Panc1 (cell line): ENCODE measurements at regions not wholly inside any gene's neighbourhood (a gene's known extent, or its start where the extent isn't known, plus 50 kb on each side); places are given as distances from the start of the nearest gene placed in this dataset.

Experiments used
- ATAC-seq: fragments of 200-7000 bp; cut with Tn5 transposase; 2 replicates; pipeline ENCODE4 v1.9.1; 2020; ENCODE audit warnings: mild to moderate bottlenecking, moderate library complexity
- BruUV-seq: library from RNA; stranded (reverse); fragments of 400-500 nt; replicated peaks from 2 replicates; lab custom pipeline; 2021; lab: Mats Ljungman, UMichigan
- CTCF ChIA-PET: fragments of 300-600 bp; sonication (Branson Sonifier 250); formaldehyde crosslinking; loops from one replicate; lab custom pipeline; 2022; ENCODE audit warnings: antibody characterized with exemption; lab: Charles Lee
- POLR2A ChIA-PET: fragments of 300-600 bp; sonication (Branson Sonifier 250); formaldehyde crosslinking; loops from one replicate; lab custom pipeline; 2022; ENCODE audit warnings: antibody characterized with exemption; lab: Charles Lee
- DNase-seq: peaks from one replicate; pipeline ENCODE4 v3.0.0-alpha.2; 2010; ENCODE audit warnings: low read depth, low spot score
- H3K27ac ChIP-seq: 2 replicates; pipeline ENCODE4 v1.5.1; 2011; ENCODE audit warnings: mild to moderate bottlenecking, low read length, inconsistent platforms
- H3K27me3 ChIP-seq: fragments of 200-500 bp; sonication (Bioruptor generic); 2 replicates; pipeline ENCODE4 v1.6.0; 2014; ENCODE audit warnings: low read length, inconsistent platforms; ENCODE audit not compliant: control insufficient read depth, insufficient read depth
- H3K36me3 ChIP-seq: fragments of 200-500 bp; sonication (Bioruptor generic); 2 replicates; pipeline ENCODE4 v1.5.1; 2014; ENCODE audit warnings: inconsistent platforms, mild to moderate bottlenecking, low read length, moderate library complexity; ENCODE audit not compliant: control insufficient read depth, insufficient read depth
- H3K4me1 ChIP-seq: 2 replicates; pipeline ENCODE4 v1.5.1; 2011; ENCODE audit warnings: inconsistent platforms, mild to moderate bottlenecking, low read length, moderate library complexity; ENCODE audit not compliant: control insufficient read depth, insufficient read depth
- H3K4me3 ChIP-seq, 2 experiments: 2 replicates each; pipeline ENCODE4 v1.5.1; 2011 to 2012; ENCODE audit warnings: low read depth in 2 of 2, low read length in 2 of 2, mild to moderate bottlenecking in 2 of 2, inconsistent platforms in 1 of 2, moderate library complexity in 1 of 2
- H3K9me3 ChIP-seq: fragments of 200-500 bp; sonication (Bioruptor generic); 2 replicates; pipeline ENCODE4 v1.5.1; 2014; ENCODE audit warnings: low read depth, mild to moderate bottlenecking, inconsistent platforms, low read length, moderate library complexity; ENCODE audit not compliant: control insufficient read depth, insufficient read depth
- POLR2AphosphoS5 ChIP-seq: IDR thresholded peaks from 2 replicates; pipeline ENCODE4 v1.6.1; 2012; ENCODE audit warnings: mild to moderate bottlenecking, low read depth, low read length, moderate library complexity
- SIN3A ChIP-seq: IDR thresholded peaks from 2 replicates; pipeline ENCODE4 v1.6.1; 2012; ENCODE audit warnings: low read depth, mild to moderate bottlenecking, low read length, moderate library complexity, borderline replicate concordance; ENCODE audit not compliant: insufficient read depth
- TCF7L2 ChIP-seq: IDR thresholded peaks from 2 replicates; pipeline ENCODE4 v1.6.1; 2011; ENCODE audit warnings: mild to moderate bottlenecking, low read depth, low read length, inconsistent platforms
- in situ Hi-C: cut with HindIII; loops from 2 replicates; pipeline ENCODE4 v1.10.0; 2016; ENCODE audit warnings: low sequenced_read_pairs, low pct_unique_long_range_greater_than_20kb
- intact Hi-C: fragments of 100-400 bp; cut with micrococcal nuclease; formaldehyde crosslinking; loops from one replicate; pipeline ENCODE4 v1.10.0; 2022; ENCODE audit not compliant: unreplicated experiment
- TF ChIP-seq, protein P1 (sequence below): fragments of 450-650 bp; IDR thresholded peaks from 2 replicates; pipeline ENCODE4 v1.5.1; 2017; ENCODE audit warnings: mild to moderate bottlenecking
- TF ChIP-seq, protein P2 (sequence below), 2 experiments: IDR thresholded peaks; 2 replicates each; pipeline ENCODE4 v1.6.1; 2011 to 2012; ENCODE audit warnings: low read depth in 2 of 2, control low read depth in 1 of 2, low read length in 1 of 2, mild to moderate bottlenecking in 1 of 2, moderate library complexity in 1 of 2; ENCODE audit not compliant: insufficient read depth in 1 of 2

- intact Hi-C loops, result no loop called here
- Histone ChIP-seq H3K9me3 (no peaks in the 10 kb centered on the region), H3K4me1 (no peaks in the 10 kb centered on the region), H3K36me3 (no peaks in the 10 kb centered on the region), H3K27me3 (no peaks in the 10 kb centered on the region), H3K4me3 (no peak overlapping the region), H3K27ac (no peak overlapping the region)
- ATAC-seq (no peak), DNase-seq (no peak)
- CTCF ChIA-PET, result no interaction called here
- in situ Hi-C loops, result no loop called here
- BruUV-seq, result no TSS peak
- POLR2A ChIA-PET, result no interaction called here
- no peak for TF ChIP-seq SIN3A
- no peak for TF ChIP-seq POLR2AphosphoS5
- TF ChIP-seq, protein P1, sequence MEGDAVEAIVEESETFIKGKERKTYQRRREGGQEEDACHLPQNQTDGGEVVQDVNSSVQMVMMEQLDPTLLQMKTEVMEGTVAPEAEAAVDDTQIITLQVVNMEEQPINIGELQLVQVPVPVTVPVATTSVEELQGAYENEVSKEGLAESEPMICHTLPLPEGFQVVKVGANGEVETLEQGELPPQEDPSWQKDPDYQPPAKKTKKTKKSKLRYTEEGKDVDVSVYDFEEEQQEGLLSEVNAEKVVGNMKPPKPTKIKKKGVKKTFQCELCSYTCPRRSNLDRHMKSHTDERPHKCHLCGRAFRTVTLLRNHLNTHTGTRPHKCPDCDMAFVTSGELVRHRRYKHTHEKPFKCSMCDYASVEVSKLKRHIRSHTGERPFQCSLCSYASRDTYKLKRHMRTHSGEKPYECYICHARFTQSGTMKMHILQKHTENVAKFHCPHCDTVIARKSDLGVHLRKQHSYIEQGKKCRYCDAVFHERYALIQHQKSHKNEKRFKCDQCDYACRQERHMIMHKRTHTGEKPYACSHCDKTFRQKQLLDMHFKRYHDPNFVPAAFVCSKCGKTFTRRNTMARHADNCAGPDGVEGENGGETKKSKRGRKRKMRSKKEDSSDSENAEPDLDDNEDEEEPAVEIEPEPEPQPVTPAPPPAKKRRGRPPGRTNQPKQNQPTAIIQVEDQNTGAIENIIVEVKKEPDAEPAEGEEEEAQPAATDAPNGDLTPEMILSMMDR, result no peak
- TF ChIP-seq, protein P2, sequence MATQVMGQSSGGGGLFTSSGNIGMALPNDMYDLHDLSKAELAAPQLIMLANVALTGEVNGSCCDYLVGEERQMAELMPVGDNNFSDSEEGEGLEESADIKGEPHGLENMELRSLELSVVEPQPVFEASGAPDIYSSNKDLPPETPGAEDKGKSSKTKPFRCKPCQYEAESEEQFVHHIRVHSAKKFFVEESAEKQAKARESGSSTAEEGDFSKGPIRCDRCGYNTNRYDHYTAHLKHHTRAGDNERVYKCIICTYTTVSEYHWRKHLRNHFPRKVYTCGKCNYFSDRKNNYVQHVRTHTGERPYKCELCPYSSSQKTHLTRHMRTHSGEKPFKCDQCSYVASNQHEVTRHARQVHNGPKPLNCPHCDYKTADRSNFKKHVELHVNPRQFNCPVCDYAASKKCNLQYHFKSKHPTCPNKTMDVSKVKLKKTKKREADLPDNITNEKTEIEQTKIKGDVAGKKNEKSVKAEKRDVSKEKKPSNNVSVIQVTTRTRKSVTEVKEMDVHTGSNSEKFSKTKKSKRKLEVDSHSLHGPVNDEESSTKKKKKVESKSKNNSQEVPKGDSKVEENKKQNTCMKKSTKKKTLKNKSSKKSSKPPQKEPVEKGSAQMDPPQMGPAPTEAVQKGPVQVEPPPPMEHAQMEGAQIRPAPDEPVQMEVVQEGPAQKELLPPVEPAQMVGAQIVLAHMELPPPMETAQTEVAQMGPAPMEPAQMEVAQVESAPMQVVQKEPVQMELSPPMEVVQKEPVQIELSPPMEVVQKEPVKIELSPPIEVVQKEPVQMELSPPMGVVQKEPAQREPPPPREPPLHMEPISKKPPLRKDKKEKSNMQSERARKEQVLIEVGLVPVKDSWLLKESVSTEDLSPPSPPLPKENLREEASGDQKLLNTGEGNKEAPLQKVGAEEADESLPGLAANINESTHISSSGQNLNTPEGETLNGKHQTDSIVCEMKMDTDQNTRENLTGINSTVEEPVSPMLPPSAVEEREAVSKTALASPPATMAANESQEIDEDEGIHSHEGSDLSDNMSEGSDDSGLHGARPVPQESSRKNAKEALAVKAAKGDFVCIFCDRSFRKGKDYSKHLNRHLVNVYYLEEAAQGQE (IDR thresholded peaks at IDR 0.05; ENCODE audit: insufficient read depth in 1 of 2, low read depth in 2 of 2, low read length in 1 of 2), result no peak
- TF ChIP-seq TCF7L2, result no peak
Measured at GRCh38 chr7:118060692-118061091, 123.3 kb upstream of the LSM8 start.

GRCh38 chr7:118061386-118061785 lies 122.6 kb upstream of the LSM8 start:
- Histone ChIP-seq H3K4me1 (no peaks in the 10 kb centered on the region), H3K36me3 (no peaks in the 10 kb centered on the region), H3K9me3 (no peaks in the 10 kb centered on the region), H3K27ac (no peak overlapping the region), H3K4me3 (no peak overlapping the region), H3K27me3 (no peaks in the 10 kb centered on the region)
- no peak for TF ChIP-seq TCF7L2
- no peak for TF ChIP-seq POLR2AphosphoS5
- TF ChIP-seq, protein P2 (IDR thresholded peaks at IDR 0.05; ENCODE audit: insufficient read depth in 1 of 2, low read depth in 2 of 2, low read length in 1 of 2), result no peak
- TF ChIP-seq, protein P1, result no peak
- TF ChIP-seq SIN3A, result no peak
- intact Hi-C loops, result no loop called here
- no peak for DNase-seq
- CTCF ChIA-PET, result no interaction called here
- in situ Hi-C loops, result no loop called here
- BruUV-seq, result no TSS peak
- POLR2A ChIA-PET, result no interaction called here
- ATAC-seq, result no peak
